ACC112 (cell line): ENCODE measurements at regions not wholly inside any gene's neighbourhood (a gene's known extent, or its start where the extent isn't known, plus 50 kb on each side); places are given as distances from the start of the nearest gene placed in this dataset.
"Not testable (repeated sequence)": the region's sequence is repeated elsewhere in the genome, so short reads cannot be mapped to it uniquely, and the experiment has no call there.

Source experiments
- H2AFZ ChIP-seq: fragments of 200-600 bp; sonication (generic); one replicate; pipeline ENCODE4 v1.6.0; 2017; ENCODE audit warnings: antibody characterized with exemption, low read length; ENCODE audit not compliant: unreplicated experiment
- H3K27ac ChIP-seq: fragments of 200-600 bp; sonication (generic); 2 replicates; pipeline ENCODE4 v1.5.1; 2014; ENCODE audit warnings: low read depth, mild to moderate bottlenecking, antibody characterized with exemption, low read length, moderate library complexity
- H3K27me3 ChIP-seq: fragments of 200-600 bp; sonication (generic); 2 replicates; pipeline ENCODE4 v1.6.1; 2014; ENCODE audit warnings: mild to moderate bottlenecking, antibody characterized with exemption, low read length, moderate library complexity, mixed read lengths; ENCODE audit not compliant: insufficient read depth
- H3K36me3 ChIP-seq: fragments of 200-600 bp; sonication (generic); 2 replicates; pipeline ENCODE4 v1.6.1; 2016; ENCODE audit warnings: mild to moderate bottlenecking, antibody characterized with exemption, low read length, moderate library complexity, mixed read lengths; ENCODE audit not compliant: insufficient read depth
- H3K4me1 ChIP-seq: fragments of 200-600 bp; sonication (generic); one replicate; pipeline ENCODE4 v1.6.1; 2016; ENCODE audit warnings: low read length, mixed read lengths; ENCODE audit not compliant: insufficient read depth, unreplicated experiment, control insufficient read depth
- H3K4me3 ChIP-seq: fragments of 200-600 bp; sonication (generic); 2 replicates; pipeline ENCODE4 v1.5.1; 2014; ENCODE audit warnings: mild to moderate bottlenecking, low read depth, low read length
- H3K79me2 ChIP-seq: fragments of 200-600 bp; sonication (generic); one replicate; pipeline ENCODE4 v1.6.0; 2016; ENCODE audit warnings: low read length; ENCODE audit not compliant: control insufficient read depth, unreplicated experiment, insufficient read depth

DNA sequence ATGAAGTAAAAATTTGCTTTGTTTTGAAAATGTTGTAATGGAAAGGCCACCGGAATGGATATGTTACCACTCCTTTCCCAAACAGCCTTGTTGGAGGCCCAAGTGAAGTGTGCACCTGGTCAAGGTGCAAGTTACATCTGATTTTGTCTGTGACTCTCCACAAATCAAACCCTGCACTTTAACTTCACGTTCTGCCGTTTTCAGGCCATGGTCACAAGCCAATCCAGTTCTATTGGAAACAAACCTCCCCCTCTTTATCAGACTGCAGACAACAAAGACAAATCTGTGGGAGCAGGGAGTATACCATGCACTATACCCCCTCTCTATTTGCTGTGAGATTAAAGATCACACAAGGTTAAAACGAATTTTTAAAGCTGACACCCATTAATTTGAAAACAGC, 155.6 kb upstream of the RFC3 start:
- no peaks in the 10 kb centered on the region for H3K79me2 ChIP-seq
- H3K27ac ChIP-seq, result no peak overlapping the region

GRCh38 chr13:33665626-33666175, 152.2 kb upstream of the RFC3 start:
- no peaks in the 10 kb centered on the region for H3K79me2 ChIP-seq
- no peak overlapping the region for H3K27ac ChIP-seq
- H3K36me3 ChIP-seq, result no peaks in the 10 kb centered on the region
- no peak overlapping the region for H3K4me3 ChIP-seq
- no peaks in the 10 kb centered on the region for H3K27me3 ChIP-seq
- H2AFZ ChIP-seq, result no peak overlapping the region
- H3K4me1 ChIP-seq, result no peaks in the 10 kb centered on the region

More for the DNA sequence above, 155.6 kb upstream of the RFC3 start:
- no peak overlapping the region for H2AFZ ChIP-seq
- H3K36me3 ChIP-seq, result no peaks in the 10 kb centered on the region
- H3K4me1 ChIP-seq, result no peaks in the 10 kb centered on the region
- H3K4me3 ChIP-seq, result no peak overlapping the region
- no peaks in the 10 kb centered on the region for H3K27me3 ChIP-seq

DNA sequence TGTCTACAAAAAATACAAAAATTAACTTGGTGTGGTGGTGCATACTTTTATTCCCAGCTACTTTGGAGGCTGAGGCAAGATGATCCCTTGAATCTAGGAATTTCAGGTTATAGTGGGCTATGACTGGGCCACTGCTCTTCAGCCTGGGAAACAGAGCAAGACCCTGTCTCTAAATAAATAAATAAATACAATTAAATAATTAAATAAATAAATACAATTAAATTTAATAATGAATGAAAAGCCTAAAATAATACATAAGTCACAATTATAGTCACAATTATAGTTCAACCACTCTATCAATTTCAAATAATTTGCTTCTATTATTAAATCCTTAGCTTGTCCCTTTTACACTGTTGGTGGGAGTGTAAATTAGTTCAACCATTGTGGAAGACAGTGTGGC, 146.4 kb upstream of the RFC3 start:
- Histone ChIP-seq H3K27me3 (no peaks in the 10 kb centered on the region), H2AFZ (no peak overlapping the region), H3K4me3 (no peak overlapping the region), H3K27ac (no peak overlapping the region), H3K36me3 (no peaks in the 10 kb centered on the region), H3K79me2 (no peaks in the 10 kb centered on the region), H3K4me1 (no peaks in the 10 kb centered on the region)

- not testable (repeated sequence) for H3K4me3 ChIP-seq, H3K36me3 ChIP-seq, H3K4me1 ChIP-seq, H3K27ac ChIP-seq, H2AFZ ChIP-seq, H3K79me2 ChIP-seq, H3K27me3 ChIP-seq
Measured at GRCh38 chr13:33672022-33672421, 145.9 kb upstream of the RFC3 start.

GRCh38 chr13:33676045-33676989, 141.6 kb upstream of the RFC3 start:
- H2AFZ ChIP-seq, result no peak overlapping the region
- H3K79me2 ChIP-seq, result no peaks in the 10 kb centered on the region
- H3K27me3 ChIP-seq, result no peaks in the 10 kb centered on the region
- H3K36me3 ChIP-seq, result no peaks in the 10 kb centered on the region
- no peak overlapping the region for H3K27ac ChIP-seq
- peak overlapping the region; percentile 45 for H3K4me3 ChIP-seq
- peaks cover 6% of the 10 kb centered on the region for H3K4me1 ChIP-seq

GRCh38 chr13:33677215-33677614, 140.7 kb upstream of the RFC3 start:
- H3K27me3 ChIP-seq, result no peaks in the 10 kb centered on the region
- no peaks in the 10 kb centered on the region for H3K79me2 ChIP-seq
- H3K27ac ChIP-seq, result no peak overlapping the region
- no peak overlapping the region for H3K4me3 ChIP-seq
- H2AFZ ChIP-seq, result no peak overlapping the region
- H3K36me3 ChIP-seq, result no peaks in the 10 kb centered on the region
- peaks cover 6% of the 10 kb centered on the region for H3K4me1 ChIP-seq

GRCh38 chr13:33678084-33678483, 139.9 kb upstream of the RFC3 start:
- Histone ChIP-seq H3K36me3 (no peaks in the 10 kb centered on the region), H3K4me1 (peaks cover 6% of the 10 kb centered on the region), H3K27ac (no peak overlapping the region), H3K79me2 (no peaks in the 10 kb centered on the region), H3K4me3 (no peak overlapping the region), H2AFZ (no peak overlapping the region), H3K27me3 (no peaks in the 10 kb centered on the region)

GRCh38 chr13:33678906-33679657, 138.9 kb upstream of the RFC3 start:
- Histone ChIP-seq H3K27ac (peak overlapping the region; percentile 51), H3K4me1 (peaks cover 6% of the 10 kb centered on the region), H2AFZ (peak overlapping the region; percentile 47), H3K36me3 (no peaks in the 10 kb centered on the region), H3K27me3 (no peaks in the 10 kb centered on the region), H3K79me2 (no peaks in the 10 kb centered on the region), H3K4me3 (peak overlapping the region; percentile 25)

DNA sequence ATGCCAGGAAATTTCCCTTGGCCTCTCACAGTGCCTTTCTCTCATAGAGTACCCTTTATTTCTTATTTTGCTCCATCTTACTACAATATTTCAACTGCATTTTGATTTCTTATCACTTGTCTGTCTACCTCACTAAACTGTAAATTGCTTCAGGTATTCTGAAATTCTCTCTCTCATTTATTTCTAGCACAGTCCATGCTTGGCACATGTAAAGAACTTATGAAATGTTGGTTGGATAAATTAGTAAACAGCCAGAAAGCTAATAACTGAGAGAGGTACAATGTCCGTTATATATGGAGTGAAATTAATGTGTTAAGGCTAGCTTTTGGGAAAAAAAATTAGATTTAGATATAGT, 138.3 kb upstream of the RFC3 start:
- Histone ChIP-seq H3K4me1 (peaks cover 6% of the 10 kb centered on the region), H3K27ac (peak overlapping the region; percentile 51), H3K79me2 (no peaks in the 10 kb centered on the region), H3K36me3 (no peaks in the 10 kb centered on the region), H2AFZ (peak overlapping the region; percentile 47), H3K27me3 (no peaks in the 10 kb centered on the region), H3K4me3 (peak overlapping the region; percentile 25)

DNA sequence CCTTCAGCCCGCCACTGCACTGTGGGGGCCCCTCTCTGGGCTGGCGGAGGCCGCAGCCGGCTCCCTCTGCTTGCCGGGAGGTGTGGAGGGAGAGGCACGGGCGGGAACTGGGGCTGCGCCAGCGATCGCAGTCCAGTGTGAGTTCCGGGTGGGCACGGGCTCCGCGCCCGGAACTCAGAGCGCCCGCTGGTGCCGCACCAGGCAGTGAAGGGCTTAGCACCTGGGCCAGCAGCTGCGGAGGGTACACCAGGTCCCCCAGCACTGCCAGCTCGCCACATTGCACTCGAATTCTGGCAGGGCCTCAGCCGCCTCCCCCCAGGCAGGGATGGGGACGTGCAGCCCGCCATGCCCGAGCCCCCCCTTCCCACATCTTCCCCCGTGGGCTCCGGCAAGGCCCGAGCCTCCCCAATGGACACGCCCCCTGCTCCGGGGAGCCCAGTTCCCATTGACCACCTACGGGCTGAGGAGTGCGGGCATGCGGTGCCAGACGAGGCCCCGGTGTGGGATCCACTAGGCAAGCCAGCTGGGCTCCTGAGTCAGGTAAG, 135.9 kb upstream of the RFC3 start:
- Histone ChIP-seq H3K27ac (no peak overlapping the region), H3K27me3 (no peaks in the 10 kb centered on the region), H2AFZ (no peak overlapping the region), H3K4me3 (no peak overlapping the region), H3K36me3 (no peaks in the 10 kb centered on the region), H3K4me1 (peaks cover 6% of the 10 kb centered on the region), H3K79me2 (no peaks in the 10 kb centered on the region)
